ENCODE measurements at regions not wholly inside any gene's neighbourhood (a gene's known extent, or its start where the extent isn't known, plus 50 kb on each side); places are given as distances from the start of the nearest gene placed in this dataset.

GRCh38 chr18:39380186-39380725 lies 1814.7 kb upstream of the CELF4 start:
- DNase-seq (ENCODE audit: low spot score) = no peak

DNA sequence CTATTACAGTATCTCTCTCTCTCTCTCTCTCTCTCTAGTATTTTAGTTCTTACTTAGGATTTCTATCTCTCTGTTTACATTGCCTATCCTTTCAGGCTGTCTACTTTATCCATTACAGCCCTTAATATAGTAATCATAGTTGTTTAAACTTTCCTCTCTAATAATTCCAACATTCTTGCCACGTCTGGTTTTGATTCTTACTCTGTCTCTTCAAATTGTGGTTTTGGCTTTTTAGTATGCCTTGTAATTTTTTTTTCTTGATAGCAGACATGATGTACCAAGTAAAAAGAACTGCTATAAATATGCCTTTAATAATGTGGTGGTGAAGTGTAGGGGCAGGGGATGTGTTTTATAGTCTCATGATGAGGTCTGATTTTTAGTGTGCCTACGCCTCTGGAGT lies 1809.5 kb upstream of the CELF4 start:
- no peak for DNase-seq (ENCODE audit: low spot score)

GRCh38 chr18:39371996-39372395 lies 1806.4 kb upstream of the CELF4 start:
- DNase-seq (ENCODE audit: low spot score) = no peak

- DNase-seq (ENCODE audit: low spot score) = no peak
These were observed 1801.1 kb upstream of the CELF4 start for GRCh38 chr18:39366656-39367055.

- DNase-seq (ENCODE audit: low spot score) = no peak
These were observed 1800.4 kb upstream of the CELF4 start for GRCh38 chr18:39365836-39366485.

GRCh38 chr18:39360072-39360471 lies 1794.5 kb upstream of the CELF4 start:
- no peak for DNase-seq (ENCODE audit: low spot score)

DNA sequence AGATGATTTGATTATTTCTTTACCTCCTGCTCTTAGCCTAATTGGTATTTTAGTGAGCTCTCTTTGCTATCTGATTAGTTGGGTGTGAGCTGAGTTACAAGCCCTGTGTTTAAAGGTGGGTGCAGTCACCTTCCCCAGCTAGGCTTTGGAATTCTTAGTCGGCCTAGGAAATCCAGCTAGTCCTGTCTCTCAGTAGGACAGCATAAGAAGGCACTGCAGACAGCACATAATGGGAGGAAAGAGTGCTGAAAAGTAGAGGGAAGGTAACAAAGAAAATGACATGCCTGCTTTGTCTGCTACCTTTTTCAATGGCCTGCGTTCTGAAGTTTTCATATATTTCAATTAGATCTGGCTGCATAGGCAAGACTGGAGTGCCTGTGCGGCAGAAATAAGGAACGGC lies 1794.0 kb upstream of the CELF4 start:
- no peak for DNase-seq (ENCODE audit: low spot score)

GRCh38 chr18:39350945-39351344 lies 1785.3 kb upstream of the CELF4 start:
- DNase-seq (ENCODE audit: low spot score) = no peak

- no peak for DNase-seq (ENCODE audit: low spot score)
These were observed 1784.2 kb upstream of the CELF4 start for GRCh38 chr18:39349801-39350200.

DNA sequence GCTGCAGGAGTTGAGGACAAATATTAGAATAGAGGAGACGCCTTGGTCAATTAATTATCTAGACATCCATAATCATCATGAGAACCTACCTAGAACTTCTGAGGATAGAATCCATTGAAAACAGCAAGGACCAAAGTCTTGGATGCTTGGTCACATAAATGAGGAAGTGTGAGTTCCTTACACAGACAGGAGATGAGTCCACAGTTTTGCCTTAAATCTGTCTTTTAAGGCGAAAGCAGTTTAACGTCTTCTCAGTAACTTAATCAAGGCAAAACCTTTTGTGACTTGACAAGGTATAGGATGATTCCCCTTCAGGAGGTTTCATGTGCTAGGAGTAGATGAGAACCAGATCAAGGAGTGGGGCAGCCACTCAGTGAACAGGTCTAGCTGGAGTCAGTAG lies 1783.2 kb upstream of the CELF4 start:
- DNase-seq (ENCODE audit: low spot score) = peak; percentile 28

GRCh38 chr18:39347701-39348100 lies 1782.1 kb upstream of the CELF4 start:
- no peak for DNase-seq (ENCODE audit: low spot score)

GRCh38 chr18:39346916-39347315 lies 1781.3 kb upstream of the CELF4 start:
- peak; percentile 7 for DNase-seq (ENCODE audit: low spot score)

- DNase-seq (ENCODE audit: low spot score) = no peak
These were observed 1779.7 kb upstream of the CELF4 start for GRCh38 chr18:39345321-39345720.

DNA sequence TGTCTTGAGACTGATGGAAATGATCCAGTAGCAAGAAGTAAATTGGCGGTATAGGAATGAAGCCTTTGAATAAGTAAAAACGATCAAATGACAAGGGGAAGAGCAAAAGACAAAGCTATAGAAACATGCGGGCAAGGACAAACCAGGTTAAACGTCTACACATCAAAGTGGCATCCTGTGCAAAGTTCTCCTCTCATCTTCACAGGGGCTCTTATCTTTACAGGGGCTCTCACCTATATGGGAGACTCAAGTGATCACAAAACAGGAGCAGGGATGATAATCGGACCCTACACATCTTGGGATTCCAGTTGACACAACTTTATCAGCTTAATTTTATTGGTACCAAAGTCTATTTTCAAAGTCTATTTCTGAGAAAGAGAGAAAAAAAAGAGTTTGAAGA lies 1778.9 kb upstream of the CELF4 start:
- DNase-seq (ENCODE audit: low spot score) = no peak

- DNase-seq (ENCODE audit: low spot score) = no peak
These were observed 1775.5 kb upstream of the CELF4 start for GRCh38 chr18:39341129-39341528.

DNA sequence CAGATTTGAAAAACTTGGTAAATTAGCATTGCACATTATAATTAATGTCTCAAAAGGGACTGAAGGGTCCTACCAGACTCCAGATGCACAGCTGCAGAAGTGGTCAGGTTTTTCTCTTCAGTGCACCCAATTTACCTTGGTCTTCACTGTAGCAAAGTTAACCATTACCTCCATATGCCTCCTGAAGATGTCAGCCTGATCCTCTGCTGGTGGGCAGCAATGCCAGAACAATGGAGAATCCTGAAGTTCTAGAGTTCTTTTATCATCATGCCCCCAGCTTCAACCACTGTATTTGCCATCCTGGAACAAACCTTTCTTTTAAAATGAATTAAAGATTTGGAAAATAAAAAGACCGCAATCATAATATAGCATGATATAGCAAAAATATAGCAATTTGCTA lies 1774.8 kb upstream of the CELF4 start:
- no peak for DNase-seq (ENCODE audit: low spot score)

GRCh38 chr18:39329496-39330275 lies 1764.1 kb upstream of the CELF4 start:
- DNase-seq (ENCODE audit: low spot score) = no peak

DNA sequence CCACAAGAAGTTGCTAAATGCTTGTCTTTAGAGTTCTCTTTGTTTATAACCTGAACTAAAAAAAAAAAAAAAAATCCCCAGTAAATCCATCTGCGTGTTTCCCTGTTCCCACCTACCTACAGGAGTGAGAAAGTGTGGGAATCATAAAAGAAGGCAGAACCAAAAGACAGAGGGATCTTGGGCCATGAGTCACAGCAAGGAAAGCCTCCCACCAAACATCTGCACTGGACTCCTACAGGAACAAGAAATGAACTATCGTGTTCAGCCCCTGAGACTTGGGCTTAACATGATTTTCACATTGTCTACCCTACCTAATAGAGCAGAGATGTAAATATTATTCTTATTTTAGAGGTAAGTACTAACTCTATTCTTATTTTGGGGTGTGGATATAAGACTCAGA lies 1761.2 kb upstream of the CELF4 start:
- no peak for DNase-seq (ENCODE audit: low spot score)

GRCh38 chr18:39325973-39326372 lies 1760.4 kb upstream of the CELF4 start:
- no peak for DNase-seq (ENCODE audit: low spot score)

GRCh38 chr18:39319141-39319540 lies 1753.5 kb upstream of the CELF4 start:
- DNase-seq (ENCODE audit: low spot score) = no peak

GRCh38 chr18:39318462-39318861 lies 1752.9 kb upstream of the CELF4 start:
- no peak for DNase-seq (ENCODE audit: low spot score)

DNA sequence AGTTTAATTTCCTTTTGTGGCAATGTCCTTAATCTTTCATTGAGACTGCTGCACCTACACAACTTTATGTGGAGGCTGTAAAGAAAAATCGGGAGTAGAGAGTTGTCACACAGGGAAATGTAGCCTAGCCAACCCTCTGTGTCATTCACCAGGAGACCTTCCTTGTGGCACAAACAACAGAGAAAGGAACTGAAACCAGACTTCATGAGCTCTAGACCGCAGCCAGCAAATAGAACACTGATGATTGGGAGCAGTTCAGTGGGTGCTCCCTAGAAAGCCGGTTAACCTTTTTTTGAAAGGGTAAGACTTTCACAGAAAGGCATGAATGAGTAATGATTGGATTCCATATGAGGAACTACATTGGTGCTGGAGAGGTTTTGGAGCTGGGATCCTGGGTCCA lies 1752.4 kb upstream of the CELF4 start:
- DNase-seq (ENCODE audit: low spot score) = peak; percentile 56

DNA sequence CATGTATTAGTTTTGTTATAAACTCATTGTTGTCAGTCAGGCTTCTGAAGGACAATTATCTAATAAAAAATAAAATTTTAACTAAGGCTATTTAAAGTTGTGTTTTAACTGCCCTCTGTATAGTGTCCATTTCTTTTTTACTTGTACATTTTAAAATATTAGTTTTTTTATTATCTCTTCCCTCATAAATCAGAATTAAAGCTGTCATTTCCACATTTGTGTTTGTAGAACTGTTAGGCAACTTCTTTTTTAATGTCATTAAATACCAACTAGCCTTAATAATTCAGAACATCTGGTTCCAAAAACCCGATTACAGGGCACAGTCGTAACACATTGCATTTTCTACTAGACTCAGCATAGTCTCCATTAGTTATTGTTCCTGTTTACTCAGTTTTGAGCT lies 1749.0 kb upstream of the CELF4 start:
- DNase-seq (ENCODE audit: low spot score) = no peak

- DNase-seq (ENCODE audit: low spot score) = no peak
These were observed 1748.4 kb upstream of the CELF4 start for GRCh38 chr18:39313992-39314391.

Data from Ammon's horn (tissue), 1 donor.